ENCODE measurements at regions not wholly inside any gene's neighbourhood (a gene's known extent, or its start where the extent isn't known, plus 50 kb on each side); places are given as distances from the start of the nearest gene placed in this dataset.

DNA sequence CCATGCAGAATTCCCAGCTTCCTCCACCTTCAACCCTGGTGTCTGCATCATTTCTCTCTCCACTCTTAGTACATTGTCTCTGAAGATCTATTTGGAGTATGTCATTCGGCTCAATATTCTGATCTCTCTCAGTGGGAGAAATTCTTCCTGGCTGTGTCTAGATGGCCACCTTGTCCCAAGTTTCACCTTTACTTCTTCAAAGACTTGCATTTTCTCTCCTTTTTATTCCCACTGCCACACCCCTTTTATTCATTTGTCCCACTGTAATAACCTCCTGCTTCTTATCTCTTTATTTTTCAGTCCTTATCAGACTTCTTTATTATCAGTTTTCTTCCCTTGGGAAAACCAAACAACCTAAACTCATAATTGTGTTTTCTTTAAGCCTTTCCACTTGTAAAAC lies 54.3 kb upstream of the CERS6 start:
- intact Hi-C loops (cut with micrococcal nuclease) = no loop called here
- TF ChIP-seq REST (IDR thresholded peaks at IDR 0.05; ENCODE audit: low read depth) = no peak
- no peak for TF ChIP-seq RAD21 (IDR thresholded peaks at IDR 0.05; ENCODE audit: low read depth)
- TF ChIP-seq SP1 (IDR thresholded peaks at IDR 0.05; ENCODE audit: low read depth) = no peak
- TF ChIP-seq ELF1 (IDR thresholded peaks at IDR 0.05; ENCODE audit: borderline replicate concordance, low read depth) = no peak
- no peak for TF ChIP-seq ZNF274 (IDR thresholded peaks at IDR 0.05; ENCODE audit: low read depth, low read length)
- TF ChIP-seq EZH2 (IDR thresholded peaks at IDR 0.05) = no peak
- no peak for TF ChIP-seq SIN3A (IDR thresholded peaks at IDR 0.05; ENCODE audit: low read depth)
- ChIA-PET RAD21 (ENCODE audit: low non-redundant PET in 1 of 2, low total read pairs in 2 of 2, uncharacterized antibody in 2 of 2, unreplicated experiment in 2 of 2) (no interaction called here), CTCF (no interaction called here), POLR2A (no interaction called here)
- ATAC-seq (no peak), DNase-seq (ENCODE audit: low read depth, low spot score) (no peak)
- no peaks in the 10 kb centered on the region for H3K36me3 ChIP-seq (ENCODE audit: control insufficient read depth in 1 of 2, insufficient read depth in 2 of 2, low read length in 2 of 2)
- H3K9ac ChIP-seq (ENCODE audit: low read length) = no peak overlapping the region
- H3K27me3 ChIP-seq (ENCODE audit: insufficient read depth, low read length) = no peaks in the 10 kb centered on the region
- H3K9me3 ChIP-seq (ENCODE audit: control insufficient read depth in 1 of 2, insufficient read depth in 1 of 2, low read depth in 1 of 2, low read length in 2 of 2) = no peaks in the 10 kb centered on the region
- H3K4me1 ChIP-seq (ENCODE audit: control insufficient read depth in 1 of 2, insufficient read depth in 2 of 2, low read length in 2 of 2) = no peaks in the 10 kb centered on the region
- BruUV-seq (replicated peaks) = no TSS peak
- H2AFZ ChIP-seq (ENCODE audit: low read depth, low read length, poor library complexity, severe bottlenecking) = no peak overlapping the region
- H3K4me2 ChIP-seq (ENCODE audit: low read length) = no peak overlapping the region
- H3K27ac ChIP-seq (ENCODE audit: low read depth, low read length) = no peak overlapping the region
- no peak overlapping the region for H3K4me3 ChIP-seq (replicated peaks in 1 of 2; ENCODE audit: low read depth in 1 of 2, low read length in 2 of 2)
- H4K20me1 ChIP-seq (ENCODE audit: insufficient read depth) = no peaks in the 10 kb centered on the region
- H3K9me2 ChIP-seq (ENCODE audit: insufficient read depth) = no peaks in the 10 kb centered on the region
- no peaks in the 10 kb centered on the region for H3K79me2 ChIP-seq (ENCODE audit: insufficient read depth, low read length)

DNA sequence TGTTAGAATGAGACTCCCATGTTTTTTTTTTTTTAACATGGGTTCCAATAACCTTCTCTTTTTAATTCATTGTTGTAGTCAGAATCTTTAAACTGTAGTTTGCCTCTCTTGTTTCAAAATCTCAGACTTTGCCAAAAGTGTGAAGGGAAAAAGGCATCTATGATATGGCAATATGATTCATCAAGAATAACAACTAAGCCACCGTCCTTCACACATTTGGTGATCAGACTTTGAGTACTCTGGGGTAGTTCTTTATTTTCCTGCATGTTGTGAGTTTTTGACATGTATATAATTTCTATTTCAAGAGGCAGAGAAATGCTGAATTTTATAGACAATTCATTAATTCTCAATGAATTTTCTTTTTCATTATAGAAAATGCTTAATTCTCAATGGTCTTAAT lies 53.5 kb upstream of the CERS6 start:
- CTCF ChIA-PET = no interaction called here
- POLR2A ChIA-PET = no interaction called here
- H3K4me1 ChIP-seq (ENCODE audit: control insufficient read depth in 1 of 2, insufficient read depth in 2 of 2, low read length in 2 of 2) = no peaks in the 10 kb centered on the region
- H3K36me3 ChIP-seq (ENCODE audit: control insufficient read depth in 1 of 2, insufficient read depth in 2 of 2, low read length in 2 of 2) = no peaks in the 10 kb centered on the region
- no peaks in the 10 kb centered on the region for H3K9me2 ChIP-seq (ENCODE audit: insufficient read depth)
- no peak overlapping the region for H3K4me3 ChIP-seq (replicated peaks in 1 of 2; ENCODE audit: low read depth in 1 of 2, low read length in 2 of 2)
- RAD21 ChIA-PET (ENCODE audit: low non-redundant PET in 1 of 2, low total read pairs in 2 of 2, uncharacterized antibody in 2 of 2, unreplicated experiment in 2 of 2) = no interaction called here
- DNase-seq (ENCODE audit: low read depth, low spot score) = no peak
- H3K9ac ChIP-seq (ENCODE audit: low read length) = no peak overlapping the region
- no peak for ATAC-seq
- intact Hi-C loops (cut with micrococcal nuclease) = no loop called here
- no peak overlapping the region for H2AFZ ChIP-seq (ENCODE audit: low read depth, low read length, poor library complexity, severe bottlenecking)
- no peaks in the 10 kb centered on the region for H4K20me1 ChIP-seq (ENCODE audit: insufficient read depth)
- no peaks in the 10 kb centered on the region for H3K79me2 ChIP-seq (ENCODE audit: insufficient read depth, low read length)
- no peaks in the 10 kb centered on the region for H3K9me3 ChIP-seq (ENCODE audit: control insufficient read depth in 1 of 2, insufficient read depth in 1 of 2, low read depth in 1 of 2, low read length in 2 of 2)
- no TSS peak for BruUV-seq (replicated peaks)
- no peak overlapping the region for H3K4me2 ChIP-seq (ENCODE audit: low read length)
- H3K27me3 ChIP-seq (ENCODE audit: insufficient read depth, low read length) = no peaks in the 10 kb centered on the region
- no peak overlapping the region for H3K27ac ChIP-seq (ENCODE audit: low read depth, low read length)
- TF ChIP-seq SIN3A (IDR thresholded peaks at IDR 0.05; ENCODE audit: low read depth) = no peak
- no peak for TF ChIP-seq SRF (IDR thresholded peaks at IDR 0.05; ENCODE audit: low read depth)
- TF ChIP-seq YY1 (IDR thresholded peaks at IDR 0.05; ENCODE audit: extremely low read depth, insufficient replicate concordance, low read depth, low read length) = no peak
- TF ChIP-seq CBX3 (IDR thresholded peaks at IDR 0.05; ENCODE audit: low read depth) = no peak
- TF ChIP-seq ZNF274 (IDR thresholded peaks at IDR 0.05; ENCODE audit: low read depth, low read length) = no peak
- no peak for TF ChIP-seq ZFX (IDR thresholded peaks at IDR 0.05)
- no peak for TF ChIP-seq CEBPB (IDR thresholded peaks at IDR 0.05; ENCODE audit: low read depth)
- TF ChIP-seq, protein P1, sequence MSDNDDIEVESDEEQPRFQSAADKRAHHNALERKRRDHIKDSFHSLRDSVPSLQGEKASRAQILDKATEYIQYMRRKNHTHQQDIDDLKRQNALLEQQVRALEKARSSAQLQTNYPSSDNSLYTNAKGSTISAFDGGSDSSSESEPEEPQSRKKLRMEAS (IDR thresholded peaks at IDR 0.05) = no peak
- no peak for TF ChIP-seq SP1 (IDR thresholded peaks at IDR 0.05; ENCODE audit: low read depth)
- TF ChIP-seq ELF1 (IDR thresholded peaks at IDR 0.05; ENCODE audit: borderline replicate concordance, low read depth) = no peak
- TF ChIP-seq TCF7L2 (IDR thresholded peaks at IDR 0.05; ENCODE audit: borderline replicate concordance, extremely low read depth, insufficient read depth, insufficient read length) = no peak
- no peak for TF ChIP-seq EGR1 (IDR thresholded peaks at IDR 0.05; ENCODE audit: low read depth)
- no peak for TF ChIP-seq EZH2 (IDR thresholded peaks at IDR 0.05)
- TF ChIP-seq POLR2A (IDR thresholded peaks at IDR 0.05; ENCODE audit: borderline replicate concordance, extremely low read depth, insufficient read depth, insufficient read length) = no peak
- TF ChIP-seq POLR2AphosphoS5 (IDR thresholded peaks at IDR 0.05; ENCODE audit: low read depth, low read length) = no peak

Measured in HCT116 (cell line).